CD4-positive, alpha-beta T cell treated with Interleukin-15 for 1 hour (primary cell): ENCODE measurements at regions not wholly inside any gene's neighbourhood (a gene's known extent, or its start where the extent isn't known, plus 50 kb on each side); places are given as distances from the start of the nearest gene placed in this dataset.
"Not testable (repeated sequence)": the region's sequence is repeated elsewhere in the genome, so short reads cannot be mapped to it uniquely, and the experiment has no call there.

Experiments used
- DNase-seq: peaks from one replicate; pipeline ENCODE4 v3.0.0-alpha.2; 2020

- no peak for DNase-seq
Measured at GRCh38 chr2:198604599-198604998, 800.2 kb downstream of the PLCL1 start.

- DNase-seq: not testable (repeated sequence)
Measured at GRCh38 chr2:198602986-198603385, 798.6 kb downstream of the PLCL1 start.

GRCh38 chr2:198597648-198598047, 793.3 kb downstream of the PLCL1 start:
- no peak for DNase-seq

- DNase-seq: no peak
Measured at GRCh38 chr2:198596985-198597384, 792.6 kb downstream of the PLCL1 start.

DNA sequence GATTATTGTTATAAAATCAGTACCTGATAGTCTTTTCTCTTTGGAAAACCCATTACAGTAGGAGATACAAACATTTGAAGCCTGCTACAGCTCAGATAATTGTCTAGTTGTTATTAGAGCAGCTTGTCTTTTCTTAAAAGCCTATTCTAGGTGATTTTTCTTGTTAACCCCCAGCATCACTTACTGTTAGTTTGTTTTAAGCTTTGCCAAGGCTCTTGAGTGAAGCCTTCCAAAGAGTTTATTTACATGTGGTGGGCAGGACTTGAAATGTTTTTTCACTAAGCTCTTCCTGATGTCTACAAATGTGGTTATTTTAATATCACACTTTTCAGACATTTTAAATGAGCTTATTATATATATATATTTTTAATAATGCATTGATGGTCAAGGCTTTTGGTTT, 791.3 kb downstream of the PLCL1 start:
- no peak for DNase-seq

GRCh38 chr2:198591586-198591985, 787.2 kb downstream of the PLCL1 start:
- no peak for DNase-seq

- DNase-seq: no peak
Measured at GRCh38 chr2:198587741-198588140, 783.3 kb downstream of the PLCL1 start.

- DNase-seq: no peak
Measured at GRCh38 chr2:198587240-198587639, 782.8 kb downstream of the PLCL1 start.

- no peak for DNase-seq
Measured at GRCh38 chr2:198571393-198571792, 767.0 kb downstream of the PLCL1 start.

GRCh38 chr2:198558176-198558575, 753.8 kb downstream of the PLCL1 start:
- DNase-seq: no peak

DNA sequence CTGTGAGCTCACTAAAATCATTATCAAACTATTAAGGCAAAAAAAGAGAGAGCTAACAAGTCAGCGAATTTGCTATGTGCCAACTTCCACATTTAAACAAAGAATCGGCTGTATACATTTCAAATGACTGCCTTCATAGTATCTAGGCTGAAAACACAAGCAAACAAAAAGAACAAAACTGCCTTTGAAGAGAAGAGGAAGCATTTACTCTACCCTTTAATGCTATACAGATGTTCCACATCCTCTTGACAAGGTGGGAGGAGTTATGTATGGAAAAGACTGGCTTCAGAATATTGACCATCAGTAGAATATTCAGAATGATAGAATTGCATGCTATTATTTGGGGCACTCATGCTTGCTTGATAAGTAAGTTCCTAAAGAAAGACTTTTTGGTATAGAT, 741.7 kb downstream of the PLCL1 start:
- DNase-seq: no peak

DNA sequence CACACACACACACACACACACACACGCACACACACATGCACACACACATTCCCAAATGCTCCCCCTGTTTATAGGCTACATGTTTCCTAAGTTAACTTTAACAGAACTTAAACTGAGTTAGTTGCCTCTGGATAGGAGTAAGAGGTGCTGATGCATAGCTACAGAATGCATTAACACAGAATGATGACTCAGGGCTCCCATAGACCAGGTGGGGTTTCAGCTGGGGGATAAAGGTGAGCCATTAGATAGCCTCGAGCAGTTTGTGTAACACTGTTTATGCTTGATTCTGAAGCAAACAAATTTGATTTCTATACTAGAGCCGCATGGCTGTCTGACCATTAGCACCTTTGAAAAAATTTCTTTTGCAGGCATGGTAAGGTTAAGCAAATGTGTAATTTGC, 741.0 kb downstream of the PLCL1 start:
- DNase-seq: no peak

DNA sequence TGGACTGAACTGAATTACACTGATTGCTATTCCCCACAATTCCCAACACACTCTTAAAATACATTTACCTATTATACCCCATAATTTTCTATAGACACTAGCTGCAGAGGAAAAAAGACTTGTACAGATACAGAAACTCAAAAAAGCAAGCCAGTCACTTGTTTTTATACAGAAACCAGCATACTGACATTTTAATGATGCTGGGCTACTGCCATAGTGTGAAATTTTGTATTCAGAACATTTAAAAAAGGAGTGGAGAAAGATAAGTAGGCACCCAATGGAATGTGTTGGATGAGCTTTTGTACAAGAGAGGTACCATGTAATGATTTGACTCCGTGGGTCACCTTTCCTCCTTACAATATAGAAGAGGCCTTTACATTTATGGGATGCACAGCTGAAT, 740.1 kb downstream of the PLCL1 start:
- DNase-seq: no peak

- no peak for DNase-seq
Measured at GRCh38 chr2:198534756-198535155, 730.4 kb downstream of the PLCL1 start.

DNA sequence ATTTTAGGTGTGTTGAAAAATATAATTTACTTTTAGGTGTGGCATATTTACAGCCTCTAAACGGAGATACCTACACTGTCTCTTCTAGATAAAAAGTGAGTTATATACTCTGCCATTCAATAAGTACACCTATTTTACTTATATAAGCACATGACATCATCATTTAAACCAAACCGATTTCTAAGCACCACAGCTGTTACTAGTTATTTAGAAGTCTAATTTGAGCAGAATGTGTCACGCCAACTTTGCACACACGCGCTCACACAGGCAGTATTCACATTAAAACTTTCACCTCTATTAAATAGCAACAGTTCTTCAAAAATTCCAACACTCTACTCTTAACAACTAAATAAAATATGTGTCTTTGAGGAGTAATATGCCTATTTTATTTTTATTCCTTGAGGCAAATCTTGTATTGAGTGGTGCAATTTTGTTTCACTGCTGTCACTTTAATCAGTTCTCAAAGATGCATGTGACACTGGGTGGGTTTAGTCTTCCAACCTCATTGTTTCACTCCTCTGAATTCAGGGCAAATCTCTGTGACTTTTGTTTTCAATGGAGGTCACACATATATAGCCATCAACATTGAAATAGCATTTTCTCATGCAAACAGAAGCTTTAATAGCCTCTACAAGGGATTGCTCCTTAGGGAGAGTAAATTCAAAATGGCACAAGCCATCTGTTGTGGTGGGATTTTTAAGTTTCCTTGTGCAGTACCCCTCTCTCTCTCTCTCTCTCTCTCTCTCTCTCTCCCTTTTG, 721.0 kb downstream of the PLCL1 start:
- DNase-seq: no peak

DNA sequence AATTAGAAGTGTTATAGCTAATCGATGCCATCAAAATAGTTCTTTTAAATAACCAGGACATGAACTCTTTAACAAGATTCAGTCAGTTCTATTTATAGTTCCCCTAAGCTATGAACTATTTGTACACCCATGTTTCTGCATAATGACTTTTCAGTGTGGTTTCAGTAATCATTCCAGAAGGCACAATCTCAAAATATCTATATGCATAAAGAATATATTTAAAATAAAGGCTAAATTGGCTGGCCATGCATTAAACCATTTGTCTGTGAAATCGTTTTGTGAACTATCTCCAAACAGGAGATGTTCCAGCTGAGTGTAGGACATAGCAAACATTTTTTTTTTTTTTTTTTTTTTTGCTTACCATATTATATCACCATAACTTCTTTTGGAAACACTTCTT, 719.3 kb downstream of the PLCL1 start:
- no peak for DNase-seq

DNA sequence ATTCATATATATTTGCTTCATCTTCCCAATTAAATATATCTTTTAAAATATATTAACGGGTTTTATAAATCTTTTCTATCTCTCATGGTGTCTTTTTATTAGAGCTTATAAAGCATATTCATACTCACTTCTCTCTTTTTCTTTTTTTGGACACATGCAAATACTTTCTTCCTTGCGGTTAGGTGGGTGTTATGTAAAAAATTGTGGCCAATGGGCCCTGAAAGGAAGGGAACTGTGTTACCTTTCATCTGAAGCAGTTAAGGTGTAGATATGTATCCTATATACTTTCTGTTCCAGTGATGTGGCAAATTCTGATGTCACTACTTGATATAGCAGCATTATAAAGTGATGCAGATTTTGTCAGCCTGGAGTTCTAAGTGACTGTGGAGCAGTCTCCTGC, 714.5 kb downstream of the PLCL1 start:
- DNase-seq: no peak

GRCh38 chr2:198517976-198518375, 713.6 kb downstream of the PLCL1 start:
- DNase-seq: no peak

DNA sequence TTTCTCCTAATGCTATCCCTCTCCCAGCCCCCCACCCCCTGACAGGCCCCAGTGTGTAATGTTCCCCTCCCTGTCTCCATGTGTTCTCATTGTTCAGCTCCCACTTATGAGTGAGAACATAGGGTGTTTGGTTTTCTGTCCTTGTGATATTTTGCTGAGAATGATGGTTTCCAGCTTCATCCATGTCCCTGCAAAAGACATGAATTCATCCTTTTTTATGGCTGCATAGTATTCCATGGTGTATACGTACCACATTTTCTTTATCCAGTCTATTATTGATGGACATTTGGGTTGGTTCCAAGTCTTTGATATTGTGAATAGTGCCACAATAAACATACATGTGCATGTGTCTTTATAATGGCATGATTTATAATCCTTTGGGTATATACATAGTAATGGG, 704.2 kb downstream of the PLCL1 start:
- not testable (repeated sequence) for DNase-seq

- DNase-seq: no peak
Measured at GRCh38 chr2:198499539-198499938, 695.1 kb downstream of the PLCL1 start.

- DNase-seq: no peak
Measured at GRCh38 chr2:198498516-198498915, 694.1 kb downstream of the PLCL1 start.

- no peak for DNase-seq
Measured at GRCh38 chr2:198498048-198498447, 693.7 kb downstream of the PLCL1 start.

- no peak for DNase-seq
Measured at GRCh38 chr2:198494931-198495330, 690.5 kb downstream of the PLCL1 start.

GRCh38 chr2:198490748-198491147, 686.4 kb downstream of the PLCL1 start:
- DNase-seq: no peak

GRCh38 chr2:198488964-198489363, 684.6 kb downstream of the PLCL1 start:
- DNase-seq: no peak
